GM18508 (cell line): ENCODE measurements at regions not wholly inside any gene's neighbourhood (a gene's known extent, or its start where the extent isn't known, plus 50 kb on each side); places are given as distances from the start of the nearest gene placed in this dataset.

Experiments
- ATAC-seq: cut with Tn5 transposase; IDR thresholded peaks from one replicate; pipeline ENCODE4 v1.9.1; 2021; ENCODE audit warnings: moderate number of reproducible peaks; ENCODE audit not compliant: insufficient read depth, unreplicated experiment

DNA sequence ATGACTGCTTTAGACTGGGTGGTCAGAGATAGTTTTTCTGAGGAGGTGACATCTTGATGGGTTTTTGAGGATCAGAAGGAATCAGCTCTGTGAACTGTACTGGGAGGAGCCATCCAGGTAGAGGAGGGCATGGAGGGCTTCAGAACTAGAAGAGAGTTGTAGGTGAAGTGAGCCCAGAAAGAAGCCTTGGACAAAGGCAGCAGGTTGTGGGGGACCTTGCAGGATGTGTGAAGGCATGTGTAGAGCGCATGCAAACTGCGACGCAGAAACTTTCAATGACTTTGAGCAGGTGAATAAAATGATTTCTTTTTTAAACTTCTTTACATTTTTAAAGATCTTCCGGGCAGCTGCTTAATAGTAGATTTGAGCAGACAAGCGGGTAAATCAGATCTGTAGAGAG, 83.9 kb upstream of the SIX2 start:
- ATAC-seq = no peak

GRCh38 chr2:45089554-45090261, 80.5 kb upstream of the SIX2 start:
- no peak for ATAC-seq

GRCh38 chr2:45085487-45085886, 76.2 kb upstream of the SIX2 start:
- no peak for ATAC-seq

DNA sequence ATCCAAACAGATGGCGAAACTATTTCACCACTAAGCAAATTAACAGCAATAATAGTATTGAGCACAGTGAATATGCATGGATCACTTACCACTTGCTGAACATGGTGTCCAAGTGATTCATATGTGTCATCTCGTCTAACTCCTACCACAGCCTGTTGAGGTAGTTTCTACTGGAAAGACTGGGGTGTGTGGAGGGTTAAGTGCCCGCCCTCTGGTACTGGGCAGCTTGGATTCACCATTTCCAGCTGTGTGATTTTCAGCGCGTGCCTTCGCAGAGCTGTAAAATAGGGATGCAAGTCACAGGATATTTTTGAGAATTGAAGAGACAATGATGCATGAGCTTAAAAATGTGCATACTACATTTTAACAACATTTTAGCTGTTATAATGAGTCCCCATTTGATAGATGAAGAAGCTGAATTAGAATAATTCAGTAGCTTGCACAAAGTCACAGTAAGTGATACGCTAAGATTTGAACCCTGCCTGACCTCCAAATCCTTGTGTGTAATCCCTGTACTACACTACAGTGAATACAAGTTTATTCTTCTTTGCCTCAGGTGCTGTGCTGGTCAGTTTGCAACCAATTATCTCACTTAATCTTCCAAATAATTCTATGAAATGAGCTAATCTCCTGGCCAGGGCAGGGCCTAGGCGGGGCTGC, 75.2 kb upstream of the SIX2 start:
- ATAC-seq = no peak

- ATAC-seq = no peak
Observed at GRCh38 chr2:45083175-45083574, 73.9 kb upstream of the SIX2 start.

GRCh38 chr2:45074713-45075112, 65.5 kb upstream of the SIX2 start:
- ATAC-seq = no peak

- no peak for ATAC-seq
Observed at GRCh38 chr2:45072862-45073237, 63.6 kb upstream of the SIX2 start.

DNA sequence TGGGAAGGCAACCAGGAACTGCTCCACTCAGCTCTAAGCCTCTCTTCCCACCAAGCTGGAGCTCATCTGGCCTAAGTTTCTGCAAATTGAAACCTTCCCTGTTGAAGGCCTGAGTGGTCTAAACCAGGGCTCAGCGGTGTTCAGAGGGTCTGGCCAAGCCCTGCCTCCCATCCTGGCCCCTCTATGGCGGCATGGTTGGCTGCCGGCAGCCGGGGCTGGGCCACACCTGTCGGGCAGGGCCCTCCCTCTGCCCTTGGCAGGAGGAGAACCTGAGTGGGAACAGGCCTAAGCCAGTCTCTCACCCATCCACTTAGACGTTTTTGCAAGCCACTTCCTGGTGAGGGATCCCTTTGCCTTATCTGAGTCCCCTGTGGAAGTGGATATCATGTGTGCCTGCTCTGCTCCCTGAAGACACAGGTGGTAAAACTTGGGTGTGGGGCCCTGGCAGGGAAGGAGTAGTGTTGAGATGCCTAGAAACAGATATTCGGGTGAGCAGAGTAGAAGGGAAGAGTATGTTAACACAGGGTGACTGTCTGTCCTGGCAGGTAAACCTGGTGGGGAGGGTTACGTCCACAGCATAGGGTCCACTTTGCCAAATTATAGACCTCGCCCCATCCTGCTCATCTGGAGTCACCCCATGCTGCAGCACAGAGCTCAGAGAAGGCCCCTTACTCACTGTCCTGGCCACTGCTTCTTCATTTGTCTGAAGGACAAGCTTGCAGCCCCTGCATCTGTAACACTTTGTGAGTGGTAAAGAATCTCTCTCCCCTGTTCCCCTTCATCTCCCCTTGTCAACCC, 63.0 kb upstream of the SIX2 start:
- no peak for ATAC-seq

GRCh38 chr2:45070113-45070652, 60.9 kb upstream of the SIX2 start:
- ATAC-seq = no peak

DNA sequence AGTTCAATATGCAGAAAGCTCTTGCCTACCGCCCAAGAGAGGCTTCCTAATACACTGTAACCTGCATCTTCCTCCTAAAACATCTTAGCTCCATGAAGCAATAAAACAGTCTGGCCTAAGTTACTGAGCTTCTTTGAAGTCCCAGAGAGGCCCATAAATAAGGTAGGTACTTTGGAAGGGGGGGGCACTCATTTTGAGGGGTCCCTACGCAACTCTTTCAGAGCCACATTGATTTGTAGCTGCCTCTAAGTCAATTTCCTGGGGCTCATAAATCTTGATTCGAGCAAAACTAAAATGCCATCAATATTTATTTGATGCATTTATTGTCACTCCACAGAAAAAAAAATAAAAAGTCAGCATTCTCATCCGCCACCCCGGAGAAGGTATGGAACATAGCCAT, 60.4 kb upstream of the SIX2 start:
- ATAC-seq = no peak

- no peak for ATAC-seq
Observed at GRCh38 chr2:45068571-45069140, 59.4 kb upstream of the SIX2 start.

DNA sequence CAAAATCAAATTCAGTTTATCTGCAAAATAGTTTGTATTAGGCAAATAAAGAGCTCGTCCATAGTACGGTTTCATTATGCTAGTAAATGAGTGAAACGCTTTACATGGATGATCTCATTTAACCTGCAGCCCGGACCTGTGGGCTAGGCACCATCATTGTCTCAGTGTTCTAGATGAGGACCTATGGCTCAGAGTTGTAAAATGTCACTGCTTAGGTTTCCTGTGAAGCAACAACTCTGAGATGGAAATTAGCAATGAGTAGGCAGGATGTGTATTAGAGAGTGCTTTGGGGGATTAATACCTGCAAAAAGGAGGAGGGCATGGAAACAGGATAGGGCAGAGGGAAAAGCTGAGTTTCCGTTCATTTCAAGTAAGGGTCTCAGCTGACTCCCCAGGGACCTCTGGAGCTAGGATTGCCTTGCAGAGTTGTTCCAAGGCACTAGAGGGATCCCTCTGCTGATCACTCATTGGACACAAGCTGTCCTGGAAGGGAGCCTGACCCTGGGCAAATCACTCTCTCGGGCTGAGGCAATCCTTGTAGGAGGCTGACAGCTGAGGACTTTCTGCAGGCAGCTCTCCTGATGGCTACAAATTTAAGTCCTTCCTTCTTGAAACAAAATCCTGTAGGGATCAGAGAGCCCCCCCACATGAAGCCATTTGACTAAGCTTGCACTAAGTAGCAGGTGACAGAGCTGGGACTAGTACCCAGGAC, 58.8 kb upstream of the SIX2 start:
- ATAC-seq = no peak
